ENCODE measurements at regions not wholly inside any gene's neighbourhood (a gene's known extent, or its start where the extent isn't known, plus 50 kb on each side); places are given as distances from the start of the nearest gene placed in this dataset.

- DNase-seq, result no peak
- H3K36me3 Mint-ChIP-seq (ENCODE audit: unreplicated experiment), result no peaks in the 10 kb centered on the region
- no peak overlapping the region for H3K27ac Mint-ChIP-seq (ENCODE audit: unreplicated experiment)
- H3K4me1 Mint-ChIP-seq (ENCODE audit: low read depth, unreplicated experiment), result no peaks in the 10 kb centered on the region
- no peaks in the 10 kb centered on the region for H3K9me3 Mint-ChIP-seq (ENCODE audit: unreplicated experiment)
- H3K4me3 Mint-ChIP-seq (ENCODE audit: unreplicated experiment), result no peak overlapping the region
- H3K27me3 Mint-ChIP-seq (ENCODE audit: unreplicated experiment), result no peaks in the 10 kb centered on the region
- no peak for TF ChIP-seq CTCF (IDR thresholded peaks at IDR 0.05; ENCODE audit: partially characterized antibody, unreplicated experiment)
Observed at GRCh38 chr18:31232775-31233424, 70.2 kb upstream of the DSC1 start.

DNA sequence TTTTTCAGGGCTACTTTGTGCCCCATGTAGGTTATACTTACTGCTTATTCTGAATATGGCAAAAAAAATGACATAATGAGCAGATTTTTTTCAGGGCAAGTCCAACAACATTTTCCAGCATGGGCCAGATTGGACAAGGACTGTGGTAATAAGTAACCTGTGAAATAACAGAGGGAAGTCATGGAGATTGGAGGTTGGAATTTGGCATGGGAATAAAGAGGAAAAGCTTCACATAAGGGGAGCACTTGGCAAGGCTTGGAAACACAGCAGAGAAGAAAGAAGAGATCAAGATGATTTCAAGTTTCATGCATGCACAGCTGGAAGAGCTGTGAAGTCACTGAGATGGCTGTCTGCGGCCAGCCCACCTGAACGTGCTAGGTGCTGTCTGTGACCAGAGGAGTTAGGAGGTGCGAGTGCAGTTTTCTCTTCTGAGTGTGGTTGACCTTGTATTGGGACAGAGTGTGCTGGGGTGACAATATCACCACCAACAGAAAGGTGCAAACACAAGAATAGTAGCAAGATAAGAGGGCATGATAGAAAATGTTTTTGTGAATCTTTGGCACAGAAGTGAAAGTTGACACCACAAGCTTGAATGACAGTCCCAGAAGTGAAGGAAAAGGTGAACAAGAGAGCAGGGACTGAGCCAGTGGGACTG, 71.1 kb upstream of the DSC1 start:
- no peak for DNase-seq
- no peak overlapping the region for H3K4me3 Mint-ChIP-seq (ENCODE audit: unreplicated experiment)
- H3K27me3 Mint-ChIP-seq (ENCODE audit: unreplicated experiment), result no peaks in the 10 kb centered on the region
- no peak overlapping the region for H3K27ac Mint-ChIP-seq (ENCODE audit: unreplicated experiment)
- no peak for TF ChIP-seq CTCF (IDR thresholded peaks at IDR 0.05; ENCODE audit: partially characterized antibody, unreplicated experiment)
- H3K4me1 Mint-ChIP-seq (ENCODE audit: low read depth, unreplicated experiment), result no peaks in the 10 kb centered on the region
- no peaks in the 10 kb centered on the region for H3K9me3 Mint-ChIP-seq (ENCODE audit: unreplicated experiment)
- H3K36me3 Mint-ChIP-seq (ENCODE audit: unreplicated experiment), result no peaks in the 10 kb centered on the region

- H3K4me1 Mint-ChIP-seq (ENCODE audit: low read depth, unreplicated experiment), result no peaks in the 10 kb centered on the region
- no peak for TF ChIP-seq CTCF (IDR thresholded peaks at IDR 0.05; ENCODE audit: partially characterized antibody, unreplicated experiment)
- H3K36me3 Mint-ChIP-seq (ENCODE audit: unreplicated experiment), result no peaks in the 10 kb centered on the region
- DNase-seq, result no peak
- no peaks in the 10 kb centered on the region for H3K27me3 Mint-ChIP-seq (ENCODE audit: unreplicated experiment)
- H3K27ac Mint-ChIP-seq (ENCODE audit: unreplicated experiment), result no peak overlapping the region
- H3K4me3 Mint-ChIP-seq (ENCODE audit: unreplicated experiment), result no peak overlapping the region
- peaks cover 1% of the 10 kb centered on the region for H3K9me3 Mint-ChIP-seq (ENCODE audit: unreplicated experiment)
Observed at GRCh38 chr18:31235856-31236255, 73.2 kb upstream of the DSC1 start.

- H3K9me3 Mint-ChIP-seq (ENCODE audit: unreplicated experiment), result peaks cover 1% of the 10 kb centered on the region
- TF ChIP-seq CTCF (IDR thresholded peaks at IDR 0.05; ENCODE audit: partially characterized antibody, unreplicated experiment), result no peak
- no peak overlapping the region for H3K4me3 Mint-ChIP-seq (ENCODE audit: unreplicated experiment)
- H3K27me3 Mint-ChIP-seq (ENCODE audit: unreplicated experiment), result no peaks in the 10 kb centered on the region
- H3K4me1 Mint-ChIP-seq (ENCODE audit: low read depth, unreplicated experiment), result no peaks in the 10 kb centered on the region
- no peaks in the 10 kb centered on the region for H3K36me3 Mint-ChIP-seq (ENCODE audit: unreplicated experiment)
- no peak for DNase-seq
- no peak overlapping the region for H3K27ac Mint-ChIP-seq (ENCODE audit: unreplicated experiment)
Observed at GRCh38 chr18:31237142-31237541, 74.5 kb upstream of the DSC1 start.

DNA sequence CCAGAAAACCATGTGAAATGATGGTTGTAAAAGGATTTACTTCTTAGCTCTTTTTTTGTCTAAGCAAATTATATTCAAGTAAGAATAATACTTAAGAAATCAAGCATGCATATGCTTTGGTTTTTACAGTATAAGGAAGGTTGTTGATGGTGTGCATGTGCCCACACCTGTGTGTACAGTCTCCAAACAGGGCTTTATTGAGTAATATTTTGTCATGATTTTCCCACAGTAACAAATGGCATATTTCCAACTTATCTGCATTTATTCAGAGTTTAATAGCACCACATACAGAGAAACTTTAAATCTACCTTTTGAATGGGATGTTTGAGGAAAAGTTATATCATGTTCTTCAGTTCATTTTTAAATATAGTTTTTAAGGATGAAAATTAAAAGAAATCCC, 76.5 kb upstream of the DSG1 start:
- Mint-ChIP-seq H3K27me3 (ENCODE audit: unreplicated experiment) (no peaks in the 10 kb centered on the region), H3K9me3 (ENCODE audit: unreplicated experiment) (peaks cover 1% of the 10 kb centered on the region), H3K4me1 (ENCODE audit: low read depth, unreplicated experiment) (peaks cover 4% of the 10 kb centered on the region), H3K27ac (ENCODE audit: unreplicated experiment) (no peak overlapping the region), H3K4me3 (ENCODE audit: unreplicated experiment) (no peak overlapping the region), H3K36me3 (ENCODE audit: unreplicated experiment) (no peaks in the 10 kb centered on the region)
- TF ChIP-seq CTCF (IDR thresholded peaks at IDR 0.05; ENCODE audit: partially characterized antibody, unreplicated experiment), result no peak
- no peak for DNase-seq
